Motor neuron (in vitro differentiated cells): ENCODE measurements at regions not wholly inside any gene's neighbourhood (a gene's known extent, or its start where the extent isn't known, plus 50 kb on each side); places are given as distances from the start of the nearest gene placed in this dataset.

ENCODE experiments used
- ATAC-seq, 8 experiments: fragments of 200-7000 bp; cut with Tn5 transposase; replicated peaks in 6 of 8; 2 replicates each; pipeline ENCODE4 v1.8.0; 2021; ENCODE audit warnings: mild to moderate bottlenecking in 8 of 8, moderate library complexity in 8 of 8
- H3K27ac ChIP-seq, 2 donors: fragments of 250-450 bp; sonication (Bioruptor Pico); 2 replicates each; pipeline ENCODE4 v1.9.0; 2021; ENCODE audit warnings: antibody characterized with exemption in 2 of 2, mild to moderate bottlenecking in 2 of 2, moderate library complexity in 1 of 2
- H3K4me1 ChIP-seq, 2 donors: fragments of 250-450 bp; sonication (Bioruptor Pico); replicated peaks in 1 of 2; 2 replicates each; pipeline ENCODE4 v1.6.1; 2021; ENCODE audit warnings: antibody characterized with exemption in 2 of 2, mild to moderate bottlenecking in 2 of 2, moderate library complexity in 1 of 2
- H3K4me3 ChIP-seq, 5 donors: fragments of 250-450 bp; sonication (Bioruptor Pico); 2 replicates each; pipeline ENCODE4 v1.9.0; 2021; ENCODE audit warnings: antibody characterized with exemption in 5 of 5, mild to moderate bottlenecking in 5 of 5, moderate library complexity in 4 of 5
- WGBS, 10 experiments: fragments of 450-650 bp; shearing (Covaris generic); methylation state at CpG; one replicate each; pipeline ENCODE4 v1.0.0; 2022; 5-methylcytosine and 5-hydroxymethylcytosine counted together
- in situ Hi-C, 9 experiments: fragments of 400-800 bp; cut with MboI; loops; one replicate each; pipeline ENCODE4 v1.15.0; 2021; ENCODE audit warnings: low sequenced_read_pairs in 9 of 9, low pct_unique_long_range_greater_than_20kb in 2 of 9; ENCODE audit not compliant: unreplicated experiment in 9 of 9

DNA sequence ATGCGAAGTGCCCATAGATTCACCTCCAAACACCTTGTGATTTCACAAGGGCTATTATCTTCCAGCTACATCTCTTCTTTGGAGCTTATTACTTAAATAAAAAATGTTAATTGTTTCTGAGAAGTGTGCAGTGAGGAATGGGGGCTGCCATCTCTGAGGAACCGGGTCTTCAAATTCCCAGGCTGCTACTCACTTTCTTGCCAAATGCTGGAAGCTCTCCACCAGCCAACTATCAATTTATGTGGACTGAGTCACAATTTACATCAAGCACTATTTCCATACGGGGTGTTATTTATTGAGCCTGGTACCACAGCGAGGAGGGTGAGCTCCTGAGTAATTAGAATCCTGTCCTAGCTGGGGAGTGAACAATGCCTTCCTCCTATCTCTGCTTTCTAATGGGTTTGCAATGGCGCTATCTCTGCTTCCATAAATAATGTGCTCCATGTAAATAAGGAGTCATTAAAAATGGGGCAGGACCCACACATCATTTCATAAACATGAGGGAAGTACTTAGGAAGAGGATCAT, 898.3 kb downstream of the VRK1 start:
- peak in 4 of 8 experiments; percentile 26 to 83 (median 45) for ATAC-seq
- WGBS, 10 experiments: 10 to 96% (median 72%) methylated on average over 1 to 4 of the region's 5 CpGs; no CpG with 5 or more reads in 2 of the 10 experiments
- H3K4me3 ChIP-seq: no peak overlapping the region
- H3K4me1 ChIP-seq: no peaks in the 10 kb centered on the region
- in situ Hi-C loops: no loop called here
- no peak overlapping the region for H3K27ac ChIP-seq

GRCh38 chr14:97697772-97698171, 900.6 kb downstream of the VRK1 start:
- Histone ChIP-seq H3K4me1 (no peaks in the 10 kb centered on the region), H3K27ac (no peak overlapping the region), H3K4me3 (no peak overlapping the region)
- no peak for ATAC-seq
- in situ Hi-C loops: no loop called here
- WGBS, 10 experiments: 20 to 100% (median 90%) methylated on average over 1 of the region's 2 CpGs; no CpG with 5 or more reads in 6 of the 10 experiments

GRCh38 chr14:97699026-97699425, 901.8 kb downstream of the VRK1 start:
- Histone ChIP-seq H3K4me3 (no peak overlapping the region), H3K27ac (no peak overlapping the region), H3K4me1 (no peaks in the 10 kb centered on the region)
- no peak for ATAC-seq
- in situ Hi-C loops: no loop called here
- WGBS, 10 experiments: 14 to 100% (median 75%) methylated on average over 1 to 3 of the region's 3 CpGs; no CpG with 5 or more reads in 2 of the 10 experiments

GRCh38 chr14:97703006-97703760, 906.0 kb downstream of the VRK1 start:
- WGBS, 10 experiments: 35 to 91% (median 79%) methylated on average over 3 to 8 of the region's 12 CpGs; no CpG with 5 or more reads in 1 of the 10 experiments
- peak in 1 of 8 experiments; percentile 74 for ATAC-seq
- Histone ChIP-seq H3K4me3 (no peak overlapping the region), H3K4me1 (no peaks in the 10 kb centered on the region), H3K27ac (no peak overlapping the region)
- in situ Hi-C loops: no loop called here

DNA sequence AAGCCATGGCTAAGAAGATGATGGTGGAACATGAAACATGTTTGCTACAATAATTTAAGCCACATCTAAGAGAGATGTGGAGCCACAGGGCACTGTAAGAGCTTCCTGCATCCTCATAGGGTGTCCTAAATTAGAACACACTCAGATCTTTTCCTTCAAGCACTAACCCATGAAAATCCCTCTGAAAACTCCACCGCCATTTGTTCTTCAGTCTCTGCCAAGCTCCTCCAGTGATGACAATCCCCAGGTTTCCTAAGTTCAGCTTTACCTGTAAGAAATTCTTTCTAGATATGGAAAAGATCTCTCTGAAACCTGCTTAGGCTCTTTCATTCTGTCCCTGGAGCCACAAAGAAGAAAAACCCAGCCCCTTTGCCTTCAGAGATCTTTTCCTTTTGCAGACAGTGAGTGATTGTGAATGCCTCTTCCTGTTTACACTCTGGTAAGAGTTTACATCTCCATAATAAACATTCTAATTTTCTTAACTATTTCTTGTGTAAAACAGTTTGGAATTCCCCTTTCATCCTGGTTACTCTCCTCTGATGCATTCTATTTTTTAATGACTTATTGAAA, 907.2 kb downstream of the VRK1 start:
- no peak for ATAC-seq
- no peak overlapping the region for H3K4me3 ChIP-seq
- no peaks in the 10 kb centered on the region for H3K4me1 ChIP-seq
- 75 to 100% (median 100%) methylated on average over 1 of the region's 1 CpG; no CpG with 5 or more reads in 5 of the 10 experiments for WGBS, 10 experiments
- in situ Hi-C loops: no loop called here
- H3K27ac ChIP-seq: no peak overlapping the region

- WGBS, 10 experiments: 0 to 77% (median 23%) methylated on average over 1 to 2 of the region's 2 CpGs
Measured at GRCh38 chr14:97705107-97705506, 907.9 kb downstream of the VRK1 start.

GRCh38 chr14:97705976-97706375, 908.8 kb downstream of the VRK1 start:
- H3K4me1 ChIP-seq: no peaks in the 10 kb centered on the region
- H3K27ac ChIP-seq: no peak overlapping the region
- 6 to 93% (median 67%) methylated on average over 1 to 2 of the region's 2 CpGs; no CpG with 5 or more reads in 3 of the 10 experiments for WGBS, 10 experiments
- no peak overlapping the region for H3K4me3 ChIP-seq
- no peak for ATAC-seq
- in situ Hi-C loops: no loop called here

More at GRCh38 chr14:97705107-97705506, 907.9 kb downstream of the VRK1 start:
- Histone ChIP-seq H3K4me1 (no peaks in the 10 kb centered on the region), H3K4me3 (no peak overlapping the region), H3K27ac (no peak overlapping the region)
- in situ Hi-C loops: no loop called here
- no peak for ATAC-seq

- no peaks in the 10 kb centered on the region for H3K4me1 ChIP-seq
- no peak overlapping the region for H3K4me3 ChIP-seq
- WGBS, 10 experiments: 43 to 100% (median 61%) methylated on average over 1 to 2 of the region's 2 CpGs; no CpG with 5 or more reads in 6 of the 10 experiments
- no peak for ATAC-seq
- H3K27ac ChIP-seq: no peak overlapping the region
- in situ Hi-C loops: no loop called here
Measured at GRCh38 chr14:97706819-97707218, 909.6 kb downstream of the VRK1 start.

DNA sequence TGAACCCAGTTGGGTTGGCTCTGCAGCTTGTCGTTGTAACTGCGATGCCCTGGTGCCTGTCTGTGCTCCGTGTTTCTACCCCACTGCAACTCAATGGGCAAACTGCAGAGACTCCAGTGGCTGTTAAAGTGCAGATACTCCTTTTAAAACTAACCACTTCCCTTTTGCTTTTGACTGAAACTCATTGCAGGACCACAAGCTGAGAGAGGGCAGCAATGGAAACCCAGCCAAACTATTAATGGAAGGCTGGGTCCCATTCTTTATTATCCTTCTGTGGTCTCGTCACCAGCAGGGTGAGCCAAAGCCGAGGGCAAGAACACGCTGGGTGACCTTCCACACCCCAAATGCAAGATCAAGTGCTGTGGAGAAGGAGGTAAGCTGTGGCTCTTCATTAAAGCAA, 910.4 kb downstream of the VRK1 start:
- no peak overlapping the region for H3K27ac ChIP-seq
- 48 to 92% (median 88%) methylated on average over 2 to 3 of the region's 6 CpGs; no CpG with 5 or more reads in 3 of the 10 experiments for WGBS, 10 experiments
- no peak for ATAC-seq
- no peak overlapping the region for H3K4me3 ChIP-seq
- in situ Hi-C loops: no loop called here
- H3K4me1 ChIP-seq: no peaks in the 10 kb centered on the region

- in situ Hi-C loops: no loop called here
- no peak for ATAC-seq
- 8 to 100% (median 64%) methylated on average over 1 to 6 of the region's 6 CpGs; no CpG with 5 or more reads in 1 of the 10 experiments for WGBS, 10 experiments
- Histone ChIP-seq H3K4me3 (no peak overlapping the region), H3K4me1 (no peaks in the 10 kb centered on the region), H3K27ac (no peak overlapping the region)
Measured at GRCh38 chr14:97709552-97709951, 912.4 kb downstream of the VRK1 start.

GRCh38 chr14:97710726-97711125, 913.5 kb downstream of the VRK1 start:
- in situ Hi-C loops: no loop called here
- WGBS, 10 experiments: 51 to 100% (median 92%) methylated on average over 1 to 2 of the region's 2 CpGs
- Histone ChIP-seq H3K4me1 (no peaks in the 10 kb centered on the region), H3K4me3 (no peak overlapping the region), H3K27ac (no peak overlapping the region)
- ATAC-seq: no peak

DNA sequence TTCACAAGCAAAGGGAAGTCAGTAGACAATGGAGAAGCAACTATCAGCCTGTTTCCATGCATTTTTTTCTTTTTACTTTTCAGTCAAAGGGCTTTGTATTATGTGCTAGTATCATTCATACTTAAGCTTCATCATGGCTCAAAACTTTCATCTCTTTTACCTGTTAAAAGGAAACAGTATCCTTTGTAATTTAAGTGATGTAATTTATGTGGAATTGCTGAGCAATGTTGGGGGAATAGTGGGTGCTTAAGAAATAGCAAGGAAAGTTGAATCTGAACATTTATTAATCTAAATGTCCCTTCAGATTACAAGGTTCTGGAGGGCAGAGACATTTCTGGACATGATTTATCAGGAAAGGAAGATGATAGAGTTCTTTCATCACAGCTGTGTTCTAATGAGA, 915.3 kb downstream of the VRK1 start:
- peak in 1 of 8 experiments; percentile 34 for ATAC-seq
- in situ Hi-C loops: no loop called here
- H3K4me3 ChIP-seq: no peak overlapping the region
- no peaks in the 10 kb centered on the region for H3K4me1 ChIP-seq
- H3K27ac ChIP-seq: no peak overlapping the region

DNA sequence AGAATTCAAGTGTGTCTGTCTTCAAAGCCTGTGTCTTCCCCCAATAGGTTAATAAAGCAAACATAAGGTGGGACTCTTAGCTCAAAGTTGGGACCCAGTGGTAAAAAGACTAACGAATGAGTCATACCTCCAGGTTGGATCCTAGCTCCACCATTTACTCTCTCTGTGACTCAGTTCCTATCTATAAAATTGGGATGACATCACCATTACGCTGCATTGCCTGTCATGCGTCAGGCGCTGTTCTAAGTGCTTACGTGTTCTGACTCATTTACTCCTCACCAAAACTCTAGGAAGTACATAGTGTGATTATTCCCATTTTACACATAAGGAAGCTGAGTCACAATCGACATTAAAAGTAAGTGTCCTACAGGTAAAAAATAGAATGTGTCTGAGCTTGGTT, 915.8 kb downstream of the VRK1 start:
- H3K4me3 ChIP-seq: no peak overlapping the region
- in situ Hi-C loops: no loop called here
- peak in 4 of 8 experiments; percentile 42 to 94 (median 75) for ATAC-seq
- 0 to 100% (median 84%) methylated on average over 1 to 6 of the region's 6 CpGs; no CpG with 5 or more reads in 1 of the 10 experiments for WGBS, 10 experiments
- no peaks in the 10 kb centered on the region for H3K4me1 ChIP-seq
- no peak overlapping the region for H3K27ac ChIP-seq
